ENCODE measurements at regions not wholly inside any gene's neighbourhood (a gene's known extent, or its start where the extent isn't known, plus 50 kb on each side); places are given as distances from the start of the nearest gene placed in this dataset.
A peak's percentile ranks its signal among the peaks of the same experiment; 100 is the strongest.
"Not testable (repeated sequence)": the region's sequence is repeated elsewhere in the genome, so short reads cannot be mapped to it uniquely, and the experiment has no call there.

GRCh38 chr3:194051366-194052149 lies 84.4 kb upstream of the HES1 start:
- no peak for DNase-seq

GRCh38 chr3:194053136-194053535 lies 82.8 kb upstream of the HES1 start:
- no peak for DNase-seq

- DNase-seq = no peak
These were observed 81.9 kb upstream of the HES1 start for GRCh38 chr3:194054016-194054415.

- DNase-seq = no peak
These were observed 81.4 kb upstream of the HES1 start for GRCh38 chr3:194054540-194054939.

GRCh38 chr3:194054961-194055360 lies 81.0 kb upstream of the HES1 start:
- DNase-seq = no peak

- not testable (repeated sequence) for DNase-seq
These were observed 79.6 kb upstream of the HES1 start for GRCh38 chr3:194056323-194056722.

- DNase-seq = no peak
These were observed 79.1 kb upstream of the HES1 start for GRCh38 chr3:194056731-194057415.

- no peak for DNase-seq
These were observed 78.3 kb upstream of the HES1 start for GRCh38 chr3:194057570-194058188.

- DNase-seq = no peak
These were observed 77.8 kb upstream of the HES1 start for GRCh38 chr3:194058189-194058571.

- DNase-seq = no peak
These were observed 77.2 kb upstream of the HES1 start for GRCh38 chr3:194058753-194059152.

- no peak for DNase-seq
These were observed 74.4 kb upstream of the HES1 start for GRCh38 chr3:194061421-194062030.

GRCh38 chr3:194062830-194063229 lies 73.1 kb upstream of the HES1 start:
- DNase-seq = no peak

- DNase-seq = no peak
These were observed 71.3 kb upstream of the HES1 start for GRCh38 chr3:194064380-194065332.

GRCh38 chr3:194067327-194067726 lies 68.6 kb upstream of the HES1 start:
- DNase-seq = not testable (repeated sequence)

GRCh38 chr3:194067949-194068362 lies 68.0 kb upstream of the HES1 start:
- no peak for DNase-seq

GRCh38 chr3:194069421-194070219 lies 66.3 kb upstream of the HES1 start:
- DNase-seq = no peak

- DNase-seq = no peak
These were observed 65.7 kb upstream of the HES1 start for GRCh38 chr3:194070220-194070633.

GRCh38 chr3:194070634-194071409 lies 65.1 kb upstream of the HES1 start:
- peak; percentile 59 for DNase-seq

GRCh38 chr3:194072097-194072428 lies 63.9 kb upstream of the HES1 start:
- DNase-seq = no peak

GRCh38 chr3:194072691-194073279 lies 63.2 kb upstream of the HES1 start:
- no peak for DNase-seq
